Activated CD8-positive, alpha-beta T cell treated with anti-CD3 and anti-CD28 coated beads, Interleukin-2, amount 10 ng/mL, durations not matched to agents 7 days and 5 days (primary cell): ENCODE measurements at regions not wholly inside any gene's neighbourhood (a gene's known extent, or its start where the extent isn't known, plus 50 kb on each side); places are given as distances from the start of the nearest gene placed in this dataset.

Experiments used
- ATAC-seq: fragments of 150-1000 bp; cut with Tn5 transposase; one replicate; pipeline ENCODE4 v1.10.0; 2021; ENCODE audit warnings: moderate library complexity
- CTCF ChIA-PET: fragments of 350-600 bp; sonication (Branson Sonifier 250); formaldehyde crosslinking; loops from one replicate; lab custom pipeline; 2021; ENCODE audit warnings: antibody characterized with exemption; lab: Charles Lee
- POLR2A ChIA-PET: fragments of 350-600 bp; sonication (Branson Sonifier 250); formaldehyde crosslinking; loops from one replicate; lab custom pipeline; 2021; ENCODE audit warnings: antibody characterized with exemption; lab: Charles Lee
- DNase-seq: peaks from one replicate; pipeline ENCODE4 v3.0.0-alpha.2; 2020
- H3K27ac Mint-ChIP-seq: one replicate; pipeline ENCODE4 v1.8.0; 2021; ENCODE audit warnings: mild to moderate bottlenecking, mixed read lengths
- H3K27me3 Mint-ChIP-seq: one replicate; pipeline ENCODE4 v1.8.0; 2021; ENCODE audit warnings: low read depth, mixed read lengths
- H3K36me3 Mint-ChIP-seq: one replicate; pipeline ENCODE4 v1.8.0; 2021; ENCODE audit warnings: low read depth, mixed read lengths
- H3K4me1 Mint-ChIP-seq: one replicate; pipeline ENCODE4 v1.8.0; 2021; ENCODE audit warnings: low read depth, mixed read lengths
- H3K4me3 Mint-ChIP-seq: one replicate; pipeline ENCODE4 v1.8.0; 2021; ENCODE audit warnings: mild to moderate bottlenecking, mixed read lengths
- H3K9me3 Mint-ChIP-seq: one replicate; pipeline ENCODE4 v1.8.0; 2022; ENCODE audit warnings: mixed read lengths; ENCODE audit not compliant: insufficient read depth

- DNase-seq (no peak), ATAC-seq (no peak)
- H3K36me3 Mint-ChIP-seq, result no peaks in the 10 kb centered on the region
- no peak overlapping the region for H3K27ac Mint-ChIP-seq
- ChIA-PET CTCF (no interaction called here), POLR2A (no interaction called here)
- no peaks in the 10 kb centered on the region for H3K9me3 Mint-ChIP-seq
- H3K27me3 Mint-ChIP-seq, result no peaks in the 10 kb centered on the region
- no peaks in the 10 kb centered on the region for H3K4me1 Mint-ChIP-seq
- H3K4me3 Mint-ChIP-seq, result no peak overlapping the region
Observed at GRCh38 chr11:32531528-32531927, 52.1 kb upstream of the EIF3M start.

- H3K36me3 Mint-ChIP-seq, result no peaks in the 10 kb centered on the region
- POLR2A ChIA-PET, result no interaction called here
Observed at GRCh38 chr11:32529994-32530588, 53.5 kb upstream of the EIF3M start.

GRCh38 chr11:32527261-32528175 is 56.1 kb upstream of the EIF3M start:
- no peaks in the 10 kb centered on the region for H3K27me3 Mint-ChIP-seq
- ChIA-PET CTCF (no interaction called here), POLR2A (no interaction called here)
- no peak overlapping the region for H3K4me3 Mint-ChIP-seq
- no peak for DNase-seq
- no peaks in the 10 kb centered on the region for H3K9me3 Mint-ChIP-seq
- H3K4me1 Mint-ChIP-seq, result no peaks in the 10 kb centered on the region
- H3K27ac Mint-ChIP-seq, result no peak overlapping the region
- H3K36me3 Mint-ChIP-seq, result no peaks in the 10 kb centered on the region
- no peak for ATAC-seq

More at GRCh38 chr11:32529994-32530588, 53.5 kb upstream of the EIF3M start:
- Mint-ChIP-seq H3K27ac (no peak overlapping the region), H3K27me3 (no peaks in the 10 kb centered on the region), H3K9me3 (no peaks in the 10 kb centered on the region), H3K4me3 (no peak overlapping the region), H3K4me1 (no peaks in the 10 kb centered on the region)
- CTCF ChIA-PET, result no interaction called here
- no peak for DNase-seq
- no peak for ATAC-seq

GRCh38 chr11:32526760-32527159 is 56.9 kb upstream of the EIF3M start:
- ChIA-PET POLR2A (no interaction called here), CTCF (no interaction called here)
- no peak overlapping the region for H3K4me3 Mint-ChIP-seq
- H3K36me3 Mint-ChIP-seq, result no peaks in the 10 kb centered on the region
- DNase-seq (no peak), ATAC-seq (no peak)
- H3K27me3 Mint-ChIP-seq, result no peaks in the 10 kb centered on the region
- H3K27ac Mint-ChIP-seq, result no peak overlapping the region
- no peaks in the 10 kb centered on the region for H3K9me3 Mint-ChIP-seq
- H3K4me1 Mint-ChIP-seq, result no peaks in the 10 kb centered on the region

- Mint-ChIP-seq H3K9me3 (no peaks in the 10 kb centered on the region), H3K4me1 (no peaks in the 10 kb centered on the region), H3K27ac (no peak overlapping the region), H3K4me3 (no peak overlapping the region), H3K27me3 (no peaks in the 10 kb centered on the region), H3K36me3 (no peaks in the 10 kb centered on the region)
- CTCF ChIA-PET, result no interaction called here
- DNase-seq, result no peak
- POLR2A ChIA-PET, result no interaction called here
- no peak for ATAC-seq
Observed at GRCh38 chr11:32511926-32512325, 71.7 kb upstream of the EIF3M start.

GRCh38 chr11:32510039-32510438 is 73.6 kb upstream of the EIF3M start:
- Mint-ChIP-seq H3K36me3 (no peaks in the 10 kb centered on the region), H3K27ac (no peak overlapping the region), H3K9me3 (no peaks in the 10 kb centered on the region), H3K4me1 (no peaks in the 10 kb centered on the region), H3K27me3 (no peaks in the 10 kb centered on the region), H3K4me3 (no peak overlapping the region)
- ATAC-seq (no peak), DNase-seq (no peak)
- ChIA-PET CTCF (no interaction called here), POLR2A (no interaction called here)

- no peak overlapping the region for H3K4me3 Mint-ChIP-seq
- H3K27ac Mint-ChIP-seq, result no peak overlapping the region
- H3K36me3 Mint-ChIP-seq, result no peaks in the 10 kb centered on the region
- ATAC-seq, result no peak
- POLR2A ChIA-PET, result no interaction called here
- no peaks in the 10 kb centered on the region for H3K9me3 Mint-ChIP-seq
- H3K4me1 Mint-ChIP-seq, result no peaks in the 10 kb centered on the region
- no peak for DNase-seq
- H3K27me3 Mint-ChIP-seq, result no peaks in the 10 kb centered on the region
- CTCF ChIA-PET, result no interaction called here
Observed at GRCh38 chr11:32508780-32509179, 73.4 kb upstream of the WT1 start.

GRCh38 chr11:32500001-32500400 is 64.7 kb upstream of the WT1 start:
- Mint-ChIP-seq H3K27ac (no peak overlapping the region), H3K27me3 (no peaks in the 10 kb centered on the region), H3K4me1 (no peaks in the 10 kb centered on the region), H3K36me3 (no peaks in the 10 kb centered on the region), H3K9me3 (no peaks in the 10 kb centered on the region), H3K4me3 (no peak overlapping the region)
- DNase-seq (no peak), ATAC-seq (no peak)
- CTCF ChIA-PET, result no interaction called here
- POLR2A ChIA-PET, result no interaction called here

- Mint-ChIP-seq H3K36me3 (no peaks in the 10 kb centered on the region), H3K4me1 (no peaks in the 10 kb centered on the region), H3K9me3 (no peaks in the 10 kb centered on the region), H3K4me3 (no peak overlapping the region), H3K27ac (no peak overlapping the region), H3K27me3 (no peaks in the 10 kb centered on the region)
- ChIA-PET POLR2A (no interaction called here), CTCF (interaction anchor here (0.7 kb wide), 1 partner anchor 1077 kb away, joined by 3 read pairs; no protein-coding TSS in a partner anchor)
- no peak for DNase-seq
- no peak for ATAC-seq
Observed at GRCh38 chr11:32497951-32498350, 62.6 kb upstream of the WT1 start.

- POLR2A ChIA-PET, result no interaction called here
- Mint-ChIP-seq H3K36me3 (no peaks in the 10 kb centered on the region), H3K27me3 (no peaks in the 10 kb centered on the region), H3K9me3 (no peaks in the 10 kb centered on the region), H3K4me1 (no peaks in the 10 kb centered on the region), H3K4me3 (no peak overlapping the region), H3K27ac (no peak overlapping the region)
- no peak for DNase-seq
- ATAC-seq, result no peak
- CTCF ChIA-PET, result no interaction called here
Observed at GRCh38 chr11:32494629-32495028, 59.3 kb upstream of the WT1 start.

- no peaks in the 10 kb centered on the region for H3K36me3 Mint-ChIP-seq
- POLR2A ChIA-PET, result no interaction called here
- H3K27me3 Mint-ChIP-seq, result no peaks in the 10 kb centered on the region
- DNase-seq (no peak), ATAC-seq (no peak)
- H3K4me1 Mint-ChIP-seq, result no peaks in the 10 kb centered on the region
- CTCF ChIA-PET, result no interaction called here
- no peaks in the 10 kb centered on the region for H3K9me3 Mint-ChIP-seq
- H3K27ac Mint-ChIP-seq, result no peak overlapping the region
- no peak overlapping the region for H3K4me3 Mint-ChIP-seq
Observed at GRCh38 chr11:32489464-32489863, 54.1 kb upstream of the WT1 start.

- DNase-seq (no peak), ATAC-seq (no peak)
- Mint-ChIP-seq H3K27me3 (no peaks in the 10 kb centered on the region), H3K36me3 (no peaks in the 10 kb centered on the region), H3K9me3 (no peaks in the 10 kb centered on the region), H3K4me3 (no peak overlapping the region), H3K27ac (no peak overlapping the region), H3K4me1 (no peaks in the 10 kb centered on the region)
- ChIA-PET CTCF (no interaction called here), POLR2A (no interaction called here)
Observed at GRCh38 chr11:32487270-32487669, 51.9 kb upstream of the WT1 start.
